ENCODE measurements at regions not wholly inside any gene's neighbourhood (a gene's known extent, or its start where the extent isn't known, plus 50 kb on each side); places are given as distances from the start of the nearest gene placed in this dataset.

- TF ChIP-seq CTCF (IDR thresholded peaks at IDR 0.05) (no peak), ZFX (IDR thresholded peaks at IDR 0.05; ENCODE audit: borderline replicate concordance) (no peak)
Observed at GRCh38 chr5:116862632-116863455, 288.2 kb upstream of the SEMA6A start.

All from 22Rv1 (cell line).